ENCODE measurements at regions not wholly inside any gene's neighbourhood (a gene's known extent, or its start where the extent isn't known, plus 50 kb on each side); places are given as distances from the start of the nearest gene placed in this dataset.

DNA sequence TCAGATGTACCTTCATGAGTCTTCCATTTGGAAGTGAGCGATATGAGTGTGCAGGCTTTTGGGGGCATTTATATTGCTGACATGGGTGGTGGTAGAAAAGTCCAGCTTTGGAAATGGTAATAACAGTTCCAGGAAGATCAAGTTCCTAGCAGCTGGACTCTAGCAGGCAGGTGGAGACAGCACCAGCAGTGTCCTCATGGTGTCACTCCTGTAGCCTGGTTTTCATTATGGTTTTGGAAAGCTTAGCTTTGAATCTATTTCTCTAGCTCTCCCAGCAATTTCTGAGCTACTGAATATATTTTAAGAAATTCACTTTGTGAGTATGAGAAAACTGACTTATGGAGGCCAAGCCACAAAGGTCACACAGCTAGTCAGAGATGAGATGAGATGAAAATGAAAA, 523.2 kb upstream of the HTR2A start:
- no peak for DNase-seq

DNA sequence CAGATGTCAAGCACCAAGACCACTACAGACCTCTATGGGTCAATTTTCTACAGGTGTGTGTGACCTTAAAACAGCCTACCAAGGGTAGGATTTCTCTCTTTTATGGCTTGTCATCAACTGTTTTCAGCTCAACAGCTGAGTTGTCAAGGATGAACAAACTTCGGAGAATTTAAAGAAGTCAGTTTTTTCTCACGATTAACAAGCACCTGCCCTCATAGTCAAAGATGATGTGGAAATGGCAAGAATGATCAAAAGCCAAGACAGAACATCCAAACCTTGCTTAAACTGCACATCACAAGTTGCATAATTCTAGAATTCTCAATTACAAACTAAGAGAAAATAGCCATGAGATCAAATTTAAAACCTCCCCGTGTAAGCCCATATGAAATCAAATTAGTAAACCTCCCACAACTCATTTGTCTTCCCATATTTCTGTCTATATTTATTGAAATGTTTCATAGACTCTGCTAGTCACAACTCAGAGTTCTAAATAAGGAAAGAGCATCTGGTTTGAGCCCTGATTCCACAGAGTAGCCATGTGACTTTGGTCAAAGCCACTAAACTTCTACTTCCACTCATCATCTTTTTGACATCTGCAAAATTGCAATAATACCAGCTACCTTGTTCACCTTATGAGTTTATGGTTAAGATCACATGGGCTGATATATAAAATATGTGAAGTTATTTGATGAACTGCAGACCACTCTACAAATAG, 521.5 kb upstream of the HTR2A start:
- no peak for DNase-seq

DNA sequence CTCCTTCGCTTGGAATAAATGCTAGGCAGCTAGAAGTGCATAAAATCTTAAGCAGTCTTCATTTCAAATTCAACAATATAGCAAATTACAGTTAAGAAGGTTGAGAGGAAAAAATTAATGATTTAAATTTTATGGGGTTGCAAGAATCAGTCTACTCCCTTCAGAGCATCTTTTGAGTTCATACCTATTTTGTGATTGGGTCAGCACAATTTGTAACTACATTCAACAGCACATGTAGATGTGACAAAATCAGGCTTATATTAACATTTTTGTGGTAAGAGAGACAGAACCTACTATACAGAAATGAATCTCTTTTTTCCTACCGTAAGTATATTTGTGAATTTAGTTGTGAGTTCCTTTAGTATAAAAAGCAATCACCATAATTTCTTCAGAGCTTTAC, 520.6 kb upstream of the HTR2A start:
- no peak for DNase-seq

DNA sequence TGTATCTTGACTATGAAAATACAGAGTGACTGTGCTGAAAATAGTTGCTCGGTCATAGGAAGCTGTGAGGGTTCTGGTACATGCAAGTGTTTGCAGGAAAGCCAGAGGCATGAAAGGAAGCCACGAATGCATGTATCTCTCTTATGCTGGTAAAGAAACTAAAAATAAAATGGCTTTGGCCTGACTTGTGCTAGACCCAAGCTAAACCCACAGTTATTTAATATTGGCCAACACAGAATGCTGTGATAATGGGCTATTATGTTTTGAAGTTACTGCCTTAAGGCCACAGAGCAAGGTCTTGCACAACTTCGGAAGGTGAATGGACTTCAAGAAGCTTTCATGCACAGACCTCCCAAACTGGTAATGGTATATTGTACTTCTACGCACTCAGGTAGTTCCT, 518.2 kb upstream of the HTR2A start:
- DNase-seq, result no peak

DNA sequence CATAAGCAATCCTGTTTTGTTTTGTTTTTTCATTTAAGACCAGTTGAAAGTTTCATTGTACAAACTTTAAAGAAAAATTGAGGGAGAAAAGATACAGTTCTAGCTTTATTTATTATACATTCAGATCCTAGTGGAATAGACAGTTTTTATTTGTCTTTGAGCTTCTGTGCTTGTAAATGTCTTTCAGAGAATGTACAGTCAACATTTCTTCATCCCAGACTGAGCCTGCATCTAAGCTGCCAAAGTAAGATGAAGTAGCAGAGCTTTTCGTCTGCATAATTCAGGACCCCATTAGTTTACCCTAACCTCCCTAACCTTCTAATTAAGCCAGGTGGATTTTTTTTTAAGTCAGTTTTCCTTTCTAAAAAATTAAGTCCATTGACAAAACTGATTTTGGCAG, 516.7 kb upstream of the HTR2A start:
- no peak for DNase-seq

DNA sequence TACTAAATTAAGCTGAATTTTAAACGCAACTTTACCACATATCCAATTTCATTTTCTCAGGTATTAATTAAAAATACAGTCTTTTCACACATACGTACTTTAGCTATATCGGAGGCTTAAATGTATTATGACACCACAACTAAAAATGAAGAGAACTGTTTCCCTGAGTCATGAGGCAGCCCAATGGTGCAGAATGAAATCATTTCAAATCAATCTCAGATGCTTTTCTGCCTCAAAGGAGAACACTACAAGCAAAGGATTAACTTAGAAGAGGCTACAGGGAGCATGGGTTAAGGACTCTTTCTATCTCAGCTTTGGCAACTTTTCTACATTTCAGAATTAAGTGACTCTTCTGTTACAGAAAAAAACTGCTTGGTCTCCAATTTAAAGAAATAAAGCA, 516.3 kb upstream of the HTR2A start:
- DNase-seq, result no peak

DNA sequence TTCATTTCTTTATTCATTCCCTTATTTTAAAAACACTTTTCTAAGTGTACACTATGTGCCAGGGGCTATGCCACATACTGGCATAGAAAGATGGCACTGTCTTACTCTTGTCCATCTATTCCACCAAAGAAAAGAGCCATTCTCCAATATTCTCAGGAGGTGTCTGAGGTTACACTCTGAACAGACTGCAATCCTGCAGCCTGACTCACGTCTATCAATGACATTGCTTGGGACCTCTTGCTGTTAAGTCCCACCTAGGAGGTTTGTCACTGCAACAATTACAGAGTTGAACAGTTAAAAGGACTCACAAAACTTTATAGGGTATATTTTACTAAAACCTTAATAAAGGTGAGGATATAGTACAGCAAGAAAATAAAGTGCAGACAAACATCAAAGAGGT, 512.9 kb upstream of the HTR2A start:
- no peak for DNase-seq

DNA sequence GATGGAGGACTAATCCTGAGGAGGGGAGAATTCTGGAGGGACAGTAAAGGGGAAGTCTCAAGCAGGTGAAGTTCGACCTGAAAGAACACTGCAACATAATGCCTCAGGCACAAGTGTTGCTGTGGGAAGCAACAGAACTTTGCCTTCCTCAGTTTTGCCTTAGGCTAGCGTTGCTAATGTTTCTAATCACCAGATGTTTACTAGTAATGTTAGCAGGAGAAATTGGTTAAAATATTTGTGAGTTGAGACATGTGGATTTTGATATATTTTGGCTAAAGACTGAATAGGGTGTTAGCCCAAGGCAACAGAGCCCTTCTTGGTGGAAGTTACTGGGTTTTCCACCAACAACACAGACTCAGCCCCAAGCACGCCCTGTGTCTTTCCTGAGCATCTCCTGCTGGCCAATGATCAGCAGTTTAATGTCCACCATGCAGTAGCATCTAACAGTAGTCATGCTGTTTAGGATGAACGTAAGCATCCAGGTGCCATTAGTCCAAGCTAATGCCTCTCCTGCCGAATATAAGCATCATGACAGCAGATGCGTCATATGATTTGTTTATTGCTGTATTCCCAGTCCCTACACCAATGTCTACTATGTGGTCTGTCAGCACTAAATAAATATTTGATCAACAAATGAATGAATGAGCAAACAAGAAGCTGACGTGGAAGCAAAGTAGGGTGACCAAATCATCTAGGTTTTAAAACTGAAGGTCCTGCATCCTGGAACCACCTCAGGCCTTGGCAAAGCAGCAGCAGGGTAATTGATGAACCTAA, 511.9 kb upstream of the HTR2A start:
- peak; percentile 89 for DNase-seq

DNA sequence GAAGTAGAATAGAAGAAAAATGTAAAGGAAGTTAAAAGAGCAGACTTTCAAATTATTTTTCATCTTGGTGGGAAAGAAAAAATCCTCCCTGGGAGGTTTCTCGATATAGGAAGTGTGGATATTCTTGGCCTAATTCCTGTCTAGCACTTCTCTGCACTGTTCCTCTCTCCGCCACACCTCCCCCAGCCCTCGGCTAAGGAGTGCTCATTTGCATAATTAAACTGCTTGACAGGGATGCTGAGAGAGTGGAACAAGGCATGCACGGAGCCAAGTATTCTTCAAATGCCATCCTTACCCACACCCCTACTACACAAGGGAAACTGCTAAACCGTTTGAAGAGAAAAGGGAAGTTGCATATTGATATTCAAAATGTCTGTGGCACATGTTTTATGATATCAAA, 511.0 kb upstream of the HTR2A start:
- DNase-seq, result no peak

DNA sequence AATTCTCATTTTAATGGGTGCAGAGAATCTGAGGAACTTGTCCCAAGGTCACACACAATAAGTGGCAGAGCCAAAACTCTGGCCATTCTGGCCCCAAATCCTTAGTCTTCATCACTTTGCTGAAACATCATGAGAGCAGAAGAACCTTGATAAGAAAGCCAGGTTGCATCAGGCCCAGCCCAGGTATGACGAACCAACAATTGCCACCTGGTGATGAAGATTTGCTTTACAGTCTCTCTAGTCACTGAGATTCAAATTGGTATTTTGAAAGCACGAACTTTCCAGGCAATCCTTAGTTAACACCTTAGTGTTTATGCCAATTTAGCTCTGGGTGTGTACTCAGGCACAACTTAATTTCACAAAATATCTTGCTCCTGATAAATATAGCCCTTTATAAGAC, 502.7 kb upstream of the HTR2A start:
- DNase-seq, result no peak

DNA sequence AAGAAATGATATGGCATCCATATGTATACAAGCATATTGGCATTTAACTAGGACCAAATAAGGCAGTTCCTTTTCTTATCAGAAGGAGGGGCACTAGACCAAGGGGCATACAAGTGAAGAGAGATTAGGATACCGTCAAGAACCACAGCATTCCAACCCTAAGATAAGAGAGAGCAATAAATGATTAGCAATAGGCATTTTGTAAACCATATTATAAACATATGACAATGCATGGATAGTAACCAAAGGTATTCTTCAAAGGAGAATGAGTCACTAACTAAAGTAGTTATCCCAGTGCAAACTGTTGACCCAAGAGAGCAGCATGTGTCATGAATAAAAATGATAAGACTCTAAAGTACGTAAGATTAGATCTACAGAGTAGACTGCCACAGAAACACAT, 500.9 kb upstream of the HTR2A start:
- no peak for DNase-seq

DNA sequence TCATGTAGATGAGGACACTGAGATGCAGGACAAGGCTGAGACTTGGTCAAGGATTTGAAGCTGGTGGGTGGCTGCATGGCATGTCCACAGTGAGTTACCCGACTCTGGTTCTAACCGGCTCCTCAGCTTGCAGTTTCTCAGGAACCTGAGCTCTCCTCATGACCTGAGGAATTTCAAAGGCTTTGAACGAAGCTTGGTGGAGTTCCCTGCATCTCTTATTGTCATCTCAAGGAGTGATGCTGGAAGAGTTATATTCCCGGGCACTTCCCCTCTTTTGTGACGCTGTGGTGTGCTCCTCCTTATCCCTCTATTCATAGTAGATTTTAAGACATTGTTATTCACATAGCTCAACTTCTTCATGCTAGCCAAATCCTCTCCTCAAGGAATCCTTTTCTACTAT, 500.1 kb upstream of the HTR2A start:
- DNase-seq, result no peak

DNA sequence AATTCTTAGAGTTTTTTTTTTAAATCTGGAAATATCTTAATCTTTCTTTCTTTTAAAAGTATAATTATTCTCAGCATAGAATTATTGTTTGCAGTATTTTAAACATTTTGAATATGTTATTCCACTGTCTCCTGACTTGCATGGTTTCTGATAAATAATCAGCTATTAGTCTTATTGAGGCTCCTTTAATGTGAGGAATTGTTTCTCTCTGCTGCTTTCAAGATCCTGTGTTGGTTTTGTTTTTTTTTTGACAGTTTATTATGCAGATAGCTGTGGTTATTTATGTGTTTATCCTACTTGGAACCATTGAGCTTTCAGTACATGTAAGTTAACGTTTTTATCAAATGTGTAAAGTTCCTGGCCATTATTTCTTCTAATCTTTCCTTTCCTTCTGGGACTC, 477.9 kb upstream of the HTR2A start:
- no peak for DNase-seq

DNA sequence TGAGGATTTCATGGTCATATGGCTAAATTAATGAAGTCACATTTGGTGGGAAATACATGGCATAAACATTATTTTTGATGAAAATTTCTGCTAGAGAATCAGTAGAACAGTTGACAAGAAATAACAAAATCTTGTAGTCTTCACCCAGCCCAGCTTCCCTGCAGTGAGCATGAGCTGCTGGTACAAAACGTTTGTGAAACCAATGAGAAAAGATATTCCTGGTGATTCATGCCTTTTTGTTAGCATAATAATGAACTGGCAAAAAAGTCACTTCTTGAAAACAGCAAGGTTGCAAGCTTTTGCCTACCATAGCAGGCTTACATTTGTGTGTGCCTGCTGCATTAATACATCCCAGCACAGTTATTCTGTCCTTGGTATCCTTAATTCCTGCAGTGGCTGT, 475.9 kb upstream of the HTR2A start:
- no peak for DNase-seq

DNA sequence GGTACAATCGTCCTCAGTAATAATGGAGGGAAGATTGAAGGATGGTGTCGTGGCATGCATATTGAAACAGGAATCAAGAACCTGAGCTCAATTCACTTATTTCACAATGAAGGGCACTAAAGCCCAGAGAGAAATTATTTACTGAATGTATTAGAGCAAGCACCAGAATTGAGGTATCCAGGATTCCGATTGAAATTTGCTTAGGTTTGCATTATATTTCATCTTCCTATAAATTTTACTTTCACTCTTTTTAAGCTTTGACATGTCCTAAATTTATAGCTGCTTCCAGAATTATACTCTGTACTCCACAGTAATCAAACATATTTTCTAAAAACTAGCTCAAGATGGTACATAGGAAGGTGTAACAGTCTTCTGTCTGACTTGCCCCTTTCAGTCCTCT, 454.9 kb upstream of the HTR2A start:
- DNase-seq, result no peak

DNA sequence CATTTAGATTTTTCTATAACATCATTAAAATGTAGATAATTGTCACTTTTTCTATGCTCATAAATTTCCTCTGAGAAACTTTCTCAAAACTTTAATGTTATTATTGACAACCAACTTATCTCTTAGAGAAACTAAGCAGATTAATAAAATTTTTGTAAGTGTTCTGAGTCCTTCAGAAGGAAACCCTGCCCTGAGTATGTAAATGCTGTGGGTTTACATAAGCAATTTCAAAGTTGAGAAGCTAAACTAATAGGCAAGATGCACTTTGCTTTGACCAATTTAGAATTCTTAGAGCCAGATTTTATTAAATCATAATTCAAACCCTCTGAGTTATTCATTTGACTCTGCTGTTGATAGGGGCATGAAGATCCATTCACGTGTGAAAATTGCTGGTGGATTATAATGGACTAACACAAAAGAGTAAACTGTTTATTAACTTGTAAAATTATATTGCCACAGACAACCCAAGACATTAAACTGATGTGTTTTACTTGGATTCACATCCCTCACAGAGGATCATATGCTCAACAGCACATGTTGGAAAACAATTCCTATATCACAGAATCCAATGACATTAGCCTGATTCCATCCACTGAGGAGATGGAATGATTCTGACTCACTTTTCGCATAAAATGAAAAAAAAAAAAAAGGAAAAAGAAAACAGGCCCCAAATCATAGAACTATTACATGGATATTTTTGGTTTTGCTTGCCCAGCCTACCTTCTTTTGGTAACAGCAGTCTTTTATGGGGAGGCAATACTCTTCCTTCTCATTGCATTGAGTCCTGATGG, 453.7 kb upstream of the HTR2A start:
- no peak for DNase-seq

DNA sequence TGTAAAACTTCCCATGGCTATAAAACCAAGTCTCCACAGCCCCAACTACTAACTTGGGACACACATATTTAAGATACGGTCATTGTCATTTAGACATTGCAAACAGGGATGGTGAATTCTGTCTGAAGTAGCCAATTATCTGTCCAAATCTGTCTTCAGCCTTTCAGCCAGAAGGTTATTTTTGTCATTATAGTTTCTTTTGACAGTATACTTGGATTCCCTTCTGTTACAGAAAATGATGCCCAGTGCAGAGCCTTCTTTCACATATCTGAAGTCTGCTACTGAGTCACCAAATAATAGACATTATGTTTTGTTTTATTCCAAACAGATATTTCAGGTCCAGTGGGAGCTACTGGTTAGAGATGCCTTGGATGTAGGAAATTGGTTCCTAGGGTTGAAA, 452.4 kb upstream of the HTR2A start:
- no peak for DNase-seq

DNA sequence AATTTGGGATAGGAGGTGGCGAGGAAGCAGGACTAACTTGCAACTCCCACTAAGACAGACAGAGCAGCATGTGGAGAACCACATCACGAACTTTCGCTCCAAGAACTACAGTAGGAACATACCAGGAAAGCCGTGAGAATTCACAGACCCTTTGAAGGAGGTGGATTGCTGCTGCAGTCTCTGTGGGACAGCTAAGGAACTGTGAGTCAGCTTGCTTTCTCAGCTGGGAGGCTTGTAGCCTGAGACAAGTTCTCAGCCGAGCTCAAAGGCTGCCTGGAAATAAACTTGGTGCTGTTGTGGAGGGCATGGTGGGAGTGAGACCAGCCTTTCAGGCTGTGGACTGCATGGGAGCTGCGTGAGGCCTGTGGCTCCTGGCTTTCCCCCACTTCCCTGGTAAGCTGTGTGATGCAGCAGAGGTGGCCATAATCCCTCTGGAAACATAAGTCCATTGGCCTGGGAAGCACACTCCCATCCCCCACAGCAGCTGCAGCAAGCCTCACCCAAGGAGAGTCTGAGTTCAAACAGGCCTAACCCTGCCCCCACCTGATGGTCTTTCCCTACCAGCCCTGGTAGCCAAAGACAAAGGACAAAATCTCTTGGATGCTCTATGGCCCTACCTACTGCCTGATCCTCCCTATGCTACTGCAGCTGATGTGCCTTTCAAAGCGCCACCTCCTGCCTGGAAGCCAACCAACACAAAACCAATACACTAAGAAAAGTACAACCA, 441.1 kb upstream of the HTR2A start:
- peak; percentile 6 for DNase-seq

DNA sequence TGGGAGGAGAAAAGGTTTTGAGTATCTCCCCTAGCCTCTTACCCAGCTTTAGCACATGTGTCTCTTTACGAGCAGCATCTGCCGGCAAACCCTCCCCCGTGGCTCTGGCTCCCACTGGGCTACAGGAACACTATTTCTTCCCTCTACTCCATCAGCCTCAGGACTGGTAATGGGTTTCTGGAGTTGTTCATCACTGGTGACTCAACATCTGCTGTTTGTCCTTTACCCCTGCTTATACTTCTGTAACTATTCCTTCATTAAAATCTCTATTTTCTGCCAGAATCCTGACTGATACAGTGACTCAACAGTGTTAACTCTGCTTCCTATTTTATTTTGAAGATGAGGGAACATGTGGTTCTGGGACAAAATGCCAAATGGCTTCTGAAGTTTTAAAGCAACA, 437.3 kb upstream of the HTR2A start:
- DNase-seq, result no peak

DNA sequence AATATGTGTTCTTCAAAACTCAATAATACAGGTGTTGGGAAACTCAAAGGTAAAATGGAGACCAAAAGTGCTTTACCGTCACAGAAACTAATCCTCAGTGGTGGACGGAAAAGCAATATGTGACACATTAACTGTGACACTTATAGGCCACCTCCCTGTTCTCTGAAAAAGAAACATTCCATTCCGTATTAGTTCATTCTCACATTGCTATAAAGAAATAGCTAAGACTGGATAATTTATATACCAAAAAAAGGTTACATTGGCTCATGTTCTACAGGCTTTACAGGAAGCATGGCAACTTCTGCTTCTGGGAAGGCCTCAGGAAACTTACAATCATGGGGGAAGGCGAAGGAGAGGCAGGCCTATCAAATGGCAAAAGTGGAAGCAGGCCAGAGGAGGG, 435.3 kb upstream of the HTR2A start:
- DNase-seq, result no peak

DNA sequence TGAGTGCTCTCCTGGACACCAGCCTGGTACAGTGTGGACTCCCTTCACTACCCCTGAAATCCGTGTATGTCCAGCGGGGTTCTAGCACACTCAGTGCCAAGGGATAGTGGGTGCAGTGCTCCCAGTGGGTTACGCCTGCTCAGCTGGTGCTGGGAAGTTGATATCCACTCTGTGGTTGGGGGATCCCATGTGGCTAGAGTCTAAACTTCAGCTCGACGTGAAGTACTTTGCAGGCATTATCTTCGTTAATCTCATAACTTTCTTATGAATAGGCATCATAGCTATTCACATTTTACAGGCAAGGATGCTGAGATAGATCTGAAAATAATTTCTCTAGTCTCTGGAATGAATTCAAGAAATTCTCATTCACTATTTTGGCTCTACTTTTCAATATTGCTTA, 433.2 kb upstream of the HTR2A start:
- DNase-seq, result no peak

DNA sequence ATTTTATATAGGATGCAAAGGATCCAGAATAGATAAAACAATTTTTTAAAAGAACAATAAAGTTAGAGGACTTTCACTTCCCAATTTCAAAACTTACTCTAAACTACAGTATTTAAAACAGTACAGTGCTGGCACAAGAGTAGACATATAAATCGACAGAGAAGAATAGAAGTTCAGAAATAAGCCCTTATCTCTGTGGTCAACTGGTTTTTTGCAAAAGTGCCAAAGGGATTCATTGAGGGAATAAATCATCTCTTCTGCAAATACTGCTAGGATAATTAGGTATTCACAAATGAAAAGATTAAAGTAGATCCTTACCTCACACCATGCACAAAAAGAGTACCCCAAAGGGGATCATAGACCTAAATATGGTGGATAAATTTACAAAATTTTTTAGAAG, 431.0 kb upstream of the HTR2A start:
- DNase-seq, result no peak

DNA sequence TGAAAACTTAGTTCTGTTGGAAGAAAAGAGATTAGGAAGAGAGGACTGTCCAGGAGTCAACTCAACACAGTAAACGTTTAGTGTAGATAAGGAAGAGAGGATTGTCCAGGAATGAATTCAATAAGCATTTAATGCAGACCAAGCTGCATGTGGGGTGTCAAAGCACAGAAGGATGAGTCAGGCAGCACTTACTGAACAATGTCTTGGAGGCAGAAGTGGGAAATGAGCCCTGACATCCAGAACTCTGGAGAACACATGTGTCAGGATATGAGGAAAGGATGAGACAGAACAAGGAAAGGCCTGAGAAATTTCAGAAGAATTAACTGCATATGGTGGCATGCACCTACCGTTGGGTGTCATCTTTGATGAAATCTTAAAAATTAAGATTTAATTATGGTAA, 429.2 kb upstream of the HTR2A start:
- no peak for DNase-seq

Measured in SHP77 treated with DMSO at 0.1 percent for 48 hours (cell line).